ENCODE measurements at regions not wholly inside any gene's neighbourhood (a gene's known extent, or its start where the extent isn't known, plus 50 kb on each side); places are given as distances from the start of the nearest gene placed in this dataset.
"Not testable (repeated sequence)": the region's sequence is repeated elsewhere in the genome, so short reads cannot be mapped to it uniquely, and the experiment has no call there.

DNA sequence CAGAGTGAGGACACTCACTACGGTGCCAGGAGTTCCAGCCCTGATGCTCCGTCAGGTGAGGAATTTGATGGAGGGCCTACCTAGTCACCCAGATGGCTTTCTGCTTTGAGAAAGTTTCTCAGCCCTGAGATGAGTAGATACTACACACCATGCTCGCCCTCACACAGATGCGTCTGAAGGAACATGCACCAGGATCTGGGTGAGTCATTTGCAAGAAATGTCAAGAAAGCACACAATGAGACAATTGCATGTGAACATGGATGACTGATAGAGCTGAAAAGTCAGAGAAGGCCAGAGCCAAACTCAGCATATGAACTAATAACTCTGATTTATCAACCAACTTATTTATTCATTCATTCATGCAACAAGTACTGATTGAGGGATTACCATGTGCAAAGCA is 483.9 kb downstream of the OMA1 start:
- peak; percentile 64 for DNase-seq (ENCODE audit: low spot score)

DNA sequence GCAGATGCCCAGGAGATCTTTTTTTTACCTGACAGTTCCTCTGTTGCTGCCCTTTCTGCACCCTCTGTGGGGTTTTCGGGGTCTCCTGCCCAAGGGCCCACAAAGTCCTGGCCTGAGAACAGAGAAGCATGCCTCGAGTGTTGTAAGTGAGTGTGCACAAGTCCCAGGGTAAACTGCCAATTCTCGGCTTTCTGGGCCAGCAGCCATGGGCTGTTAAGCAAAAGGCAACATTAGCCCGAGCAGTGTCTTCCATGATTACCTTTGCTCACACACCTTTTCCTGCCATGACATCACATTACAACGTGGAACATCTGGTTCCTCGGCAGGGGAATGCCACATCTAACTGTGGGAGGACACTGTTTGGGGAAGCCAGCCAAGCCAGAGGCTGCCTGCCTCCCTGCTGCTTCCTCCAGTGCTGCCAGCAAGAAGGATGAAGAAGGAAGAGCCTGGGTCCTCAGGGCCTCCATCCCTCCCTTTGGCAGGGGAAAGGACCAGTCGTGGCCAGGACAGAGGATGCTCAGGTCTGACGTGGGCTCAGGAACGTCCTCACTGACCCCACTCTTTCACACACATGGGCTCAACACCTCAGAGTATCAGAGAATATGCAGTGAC is 485.9 kb downstream of the OMA1 start:
- no peak for DNase-seq (ENCODE audit: low spot score)

- no peak for DNase-seq (ENCODE audit: low spot score)
These were observed 486.7 kb downstream of the OMA1 start for GRCh38 chr1:58059789-58060188.

DNA sequence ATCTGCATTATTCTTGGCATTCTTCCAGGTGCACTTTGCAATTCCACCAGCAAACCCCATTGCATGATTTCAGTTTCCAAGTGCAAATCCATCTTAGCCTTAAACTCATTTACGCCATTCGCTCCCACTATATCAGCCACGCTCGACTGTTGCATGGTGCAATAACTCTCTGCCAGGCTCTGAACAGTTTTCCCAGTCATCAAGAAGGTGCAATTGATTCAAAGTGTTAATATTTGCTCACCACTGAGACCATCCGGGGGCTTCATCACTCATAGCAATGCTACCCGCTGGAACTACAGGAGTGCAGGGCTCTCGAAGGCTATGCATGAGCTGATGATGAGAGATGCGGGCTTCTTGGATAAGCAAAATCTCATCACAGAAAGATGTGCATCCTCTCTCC is 488.2 kb downstream of the OMA1 start:
- no peak for DNase-seq (ENCODE audit: low spot score)

DNA sequence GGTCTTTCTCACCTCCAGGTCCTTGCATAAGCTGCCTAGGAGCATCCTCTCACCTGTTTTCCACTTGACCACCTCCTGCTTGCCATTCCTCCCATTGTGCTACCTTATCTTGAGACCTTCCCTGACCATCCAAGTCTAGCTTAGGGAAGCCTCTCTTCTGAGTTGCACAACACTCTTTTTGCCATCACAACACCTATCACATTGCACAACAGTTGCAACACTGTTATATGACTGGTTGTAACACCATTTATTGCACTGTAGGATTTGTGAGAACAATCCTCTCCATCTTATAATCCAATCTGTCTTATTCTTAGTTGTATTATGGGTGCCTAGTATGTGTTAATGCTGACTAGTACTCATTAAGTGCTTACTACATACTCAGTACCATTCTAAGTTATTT is 488.7 kb downstream of the OMA1 start:
- no peak for DNase-seq (ENCODE audit: low spot score)

DNA sequence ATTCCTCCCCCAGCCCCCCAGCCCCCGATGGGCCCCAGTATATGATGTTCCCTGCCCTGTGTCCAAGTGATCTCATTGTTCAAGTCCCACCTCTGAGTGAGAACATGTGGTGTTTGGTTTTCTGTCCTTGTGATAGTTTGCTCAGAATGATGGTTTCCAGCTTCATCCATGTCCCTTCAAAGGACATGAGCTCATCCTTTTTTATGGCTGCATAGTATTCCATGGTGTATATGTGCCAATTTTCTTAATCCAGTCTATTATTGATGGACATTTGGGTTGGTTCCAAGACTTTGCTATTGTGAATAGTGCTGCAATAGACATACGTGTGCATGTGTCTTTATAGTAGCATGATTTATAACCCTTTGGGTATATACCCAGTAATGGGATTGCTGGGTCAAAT is 495.3 kb downstream of the OMA1 start:
- DNase-seq (ENCODE audit: low spot score): not testable (repeated sequence)

GRCh38 chr1:58047265-58047858 is 499.2 kb downstream of the OMA1 start:
- DNase-seq (ENCODE audit: low spot score): peak; percentile 26

DNA sequence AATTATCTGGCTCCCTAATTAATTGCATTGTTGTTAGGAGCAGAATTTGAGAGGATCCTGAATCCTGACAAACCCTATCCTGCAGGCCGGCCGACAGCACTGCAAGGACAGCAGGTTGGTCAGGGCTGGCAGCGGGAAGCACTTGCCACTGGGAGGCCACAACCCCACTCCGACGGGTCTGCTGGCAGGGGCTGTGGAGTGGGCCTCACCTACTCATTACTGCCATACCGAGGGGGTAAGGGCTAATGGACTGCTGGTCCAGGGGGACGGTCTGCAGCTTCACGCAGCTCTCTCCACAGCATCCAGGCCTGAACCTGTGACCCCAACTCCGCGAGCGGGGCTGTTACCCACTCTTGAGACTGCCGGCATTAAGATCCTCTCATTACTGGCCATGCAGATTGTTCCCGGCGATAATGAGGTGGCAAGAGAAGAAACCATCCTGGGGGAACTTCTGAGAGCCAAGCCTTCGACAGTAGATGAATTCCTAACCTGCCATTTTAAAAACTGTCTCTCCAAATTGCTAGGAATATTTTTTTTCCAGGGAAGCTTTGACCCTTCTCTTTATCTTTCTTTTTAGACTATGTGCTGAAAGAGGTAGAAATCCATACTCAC is 501.3 kb downstream of the OMA1 start:
- DNase-seq (ENCODE audit: low spot score): no peak

DNA sequence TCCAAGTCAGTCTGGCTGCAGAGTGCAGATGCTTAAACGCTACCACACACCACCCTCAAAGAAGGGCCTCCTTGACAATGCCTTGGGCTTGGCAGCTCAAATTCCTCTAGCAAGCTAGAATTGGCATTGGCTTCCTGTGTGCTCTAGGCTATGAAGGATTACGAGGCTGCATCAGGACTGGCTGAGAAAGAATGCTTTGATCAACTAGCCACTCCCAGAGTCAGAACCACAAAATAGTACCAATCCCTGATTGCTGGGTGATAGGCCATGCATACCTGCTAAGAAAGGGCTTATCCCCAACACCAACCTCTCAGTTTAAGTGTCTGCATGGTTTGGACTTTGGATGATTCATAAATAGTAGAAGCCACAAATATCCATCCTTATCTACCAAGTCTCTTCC is 504.9 kb downstream of the OMA1 start:
- DNase-seq (ENCODE audit: low spot score): peak; percentile 78

GRCh38 chr1:58038574-58038973 is 508.0 kb downstream of the OMA1 start:
- peak; percentile 45 for DNase-seq (ENCODE audit: low spot score)

DNA sequence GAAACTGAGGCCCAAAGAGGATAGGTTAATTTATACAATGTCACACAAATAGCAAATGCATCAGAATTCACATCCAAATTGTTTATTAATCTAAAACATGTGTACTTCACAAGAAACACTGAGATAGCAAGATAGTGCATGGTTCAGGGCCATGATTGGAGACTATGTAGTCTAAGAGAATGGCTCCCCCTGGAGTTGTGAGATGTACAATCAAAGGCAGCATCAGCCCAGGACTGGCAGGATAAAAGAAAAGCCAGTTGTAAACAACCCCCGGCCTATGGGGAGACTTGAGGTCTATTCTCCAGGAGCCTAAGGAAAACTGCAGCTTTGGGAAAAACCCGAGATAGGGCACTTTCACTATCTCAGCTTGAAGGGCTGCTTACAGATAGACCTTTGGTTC is 511.0 kb downstream of the OMA1 start:
- no peak for DNase-seq (ENCODE audit: low spot score)

GRCh38 chr1:58033311-58033710 is 513.2 kb downstream of the OMA1 start:
- DNase-seq (ENCODE audit: low spot score): no peak

GRCh38 chr1:58032611-58033073 is 513.9 kb downstream of the OMA1 start:
- DNase-seq (ENCODE audit: low spot score): no peak

DNA sequence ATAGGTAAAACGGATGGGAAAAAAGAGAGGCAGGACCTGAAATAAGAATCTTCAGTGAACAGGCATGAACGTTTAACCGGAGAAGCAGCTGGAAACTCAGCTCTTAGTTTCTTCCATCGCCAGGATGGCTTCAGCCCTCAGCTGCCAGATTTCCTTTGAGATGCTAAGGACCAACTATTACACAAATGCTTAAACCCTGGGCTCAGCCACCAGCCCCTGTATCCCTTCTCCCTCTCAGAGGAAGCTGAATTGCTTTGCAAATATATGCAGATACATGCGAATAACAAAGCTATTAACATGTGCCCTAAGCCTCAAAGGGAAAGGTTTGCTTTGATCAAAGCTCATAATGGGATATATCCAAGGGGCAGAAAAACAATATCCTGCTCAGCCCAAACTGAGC is 515.1 kb downstream of the OMA1 start:
- DNase-seq (ENCODE audit: low spot score): no peak

DNA sequence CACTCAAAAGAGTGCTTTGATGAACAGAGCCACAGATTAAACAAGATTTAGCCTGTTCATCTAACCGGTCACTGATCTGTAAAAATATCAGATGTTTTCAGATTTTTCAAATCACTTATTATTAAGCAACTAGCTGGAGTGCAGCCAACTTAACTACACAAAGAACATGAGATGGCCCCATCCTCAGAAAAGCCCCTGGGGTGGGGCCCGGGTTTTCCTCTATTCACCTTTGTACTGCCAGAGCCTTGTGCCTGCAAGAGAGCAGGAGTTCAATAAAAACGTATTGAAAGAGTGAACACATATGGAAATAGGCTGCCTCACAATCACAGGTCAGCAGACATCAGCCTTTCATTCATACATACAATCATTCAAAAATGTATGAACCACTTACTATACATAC is 516.1 kb downstream of the OMA1 start:
- no peak for DNase-seq (ENCODE audit: low spot score)

GRCh38 chr1:58017641-58018040 is 528.9 kb downstream of the OMA1 start:
- no peak for DNase-seq (ENCODE audit: low spot score)

DNA sequence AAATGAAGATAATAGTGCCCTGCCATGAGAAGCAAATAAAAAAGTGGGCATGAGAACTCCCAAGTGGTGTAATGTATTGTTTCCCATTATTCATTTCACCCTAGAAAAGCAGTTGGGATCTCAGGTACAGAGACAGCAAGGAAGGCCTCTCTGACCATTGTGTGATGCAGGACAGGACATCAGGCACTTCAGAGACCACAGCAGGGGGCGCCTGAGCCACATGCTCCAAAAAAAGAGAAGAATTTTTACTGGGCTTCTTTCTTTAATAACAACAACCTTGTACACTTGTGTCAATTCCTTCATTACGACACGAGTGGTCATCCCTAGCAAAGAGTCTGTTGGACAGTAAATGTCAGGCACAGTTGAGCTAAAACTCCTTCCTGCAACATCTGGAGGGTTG is 533.3 kb downstream of the OMA1 start:
- no peak for DNase-seq (ENCODE audit: low spot score)

DNA sequence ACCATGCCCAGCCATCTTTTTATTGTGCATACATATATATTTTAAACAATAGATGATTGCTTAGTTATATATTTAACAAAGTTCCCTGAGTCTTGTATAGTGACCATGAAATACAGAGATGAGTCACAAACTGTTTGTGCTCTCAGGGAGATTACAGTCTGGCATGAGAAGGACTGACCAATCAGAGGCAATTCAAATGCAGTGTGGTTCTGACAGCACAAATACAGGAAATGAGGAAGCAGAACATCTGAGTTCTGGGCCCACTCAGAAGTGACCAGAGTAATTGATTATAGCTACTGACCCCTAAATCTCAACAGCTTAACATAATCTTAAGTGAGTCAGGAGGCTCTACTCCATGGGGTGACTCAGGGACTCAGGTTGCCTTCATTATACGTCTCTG is 534.5 kb downstream of the OMA1 start:
- DNase-seq (ENCODE audit: low spot score): peak; percentile 53

GRCh38 chr1:58006421-58007046 is 540.0 kb downstream of the OMA1 start:
- no peak for DNase-seq (ENCODE audit: low spot score)

- no peak for DNase-seq (ENCODE audit: low spot score)
These were observed 541.3 kb downstream of the OMA1 start for GRCh38 chr1:58005212-58005611.

DNA sequence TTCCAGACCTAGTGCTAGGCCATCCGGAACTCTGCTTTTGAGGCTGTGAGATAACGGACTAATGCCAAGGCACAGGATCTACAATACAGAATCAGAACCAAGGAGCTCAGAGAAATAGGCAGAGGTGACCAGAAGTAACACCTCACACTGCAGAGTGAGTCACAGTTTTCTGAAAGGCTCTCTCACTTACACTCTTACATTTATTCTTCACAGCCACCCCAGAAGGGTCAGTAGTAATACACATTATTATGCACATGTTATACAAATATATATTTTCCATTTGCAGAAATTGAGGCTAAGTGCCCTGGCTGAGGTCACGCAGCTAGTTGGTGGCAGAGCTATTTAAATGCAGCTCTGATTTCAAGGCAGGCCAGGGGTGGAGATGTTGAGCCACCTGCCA is 542.5 kb downstream of the OMA1 start:
- no peak for DNase-seq (ENCODE audit: low spot score)

- DNase-seq (ENCODE audit: low spot score): no peak
These were observed 543.5 kb downstream of the OMA1 start for GRCh38 chr1:58003059-58003458.

- no peak for DNase-seq (ENCODE audit: low spot score)
These were observed 545.7 kb downstream of the OMA1 start for GRCh38 chr1:58000821-58001220.
